Adrenal gland (tissue), 9 donors: ENCODE measurements at regions not wholly inside any gene's neighbourhood (a gene's known extent, or its start where the extent isn't known, plus 50 kb on each side); places are given as distances from the start of the nearest gene placed in this dataset.
A peak's percentile ranks its signal among the peaks of the same experiment; 100 is the strongest.

Source experiments
- DNase-seq, 7 donors: peaks; one replicate each; pipeline ENCODE4 v3.0.0-alpha.2; 2019 to 2020
- H3K27ac ChIP-seq, 5 donors: fragments of 200-600 bp; sonication (generic) in 4 of 5; 1 replicate in 3 of 5; 2 replicates in 2 of 5; pipeline versions ENCODE4 v1.5.1 to v1.8.0; 2016 to 2020; ENCODE audit warnings: mild to moderate bottlenecking in 1 of 5
- H3K27me3 ChIP-seq: fragments of 200-600 bp; 2 replicates; pipeline ENCODE4 v1.8.0; 2021
- H3K36me3 ChIP-seq, 2 donors: fragments of 200-600 bp; replicated peaks in 1 of 2; 1 replicate in 1 of 2; 2 replicates in 1 of 2; pipeline versions ENCODE4 v1.5.1 to v1.8.0; 2018 to 2022
- H3K4me1 ChIP-seq, 2 donors: fragments of 200-600 bp; replicated peaks in 1 of 2; 1 replicate in 1 of 2; 2 replicates in 1 of 2; pipeline versions ENCODE4 v1.5.1 to v1.8.0; 2018 to 2021
- H3K4me3 ChIP-seq, 4 donors: fragments of 200-600 bp; sonication (generic) in 3 of 4; one replicate each; pipeline ENCODE4 v1.5.1; 2016 to 2018
- H3K9me3 ChIP-seq, 3 donors: fragments of 200-600 bp; sonication (generic) in 1 of 3; replicated peaks in 1 of 3; 1 replicate in 2 of 3; 2 replicates in 1 of 3; pipeline versions ENCODE4 v1.5.1 to v1.8.0; 2016 to 2021
- POLR2A ChIP-seq, 2 donors: fragments of 450-650 bp; IDR thresholded peaks; one replicate each; pipeline ENCODE4 v1.6.1; 2017; ENCODE audit warnings: antibody characterized with exemption in 2 of 2, mild to moderate bottlenecking in 2 of 2, moderate library complexity in 1 of 2
- WGBS, 4 donors: extraction: QIAGEN DNeasy Blood & Tissue Kit in 2 of 4; methylation state at CpG; one replicate each; pipeline versions ENCODE4 v1.1.5 to v1.1.7; 2013 to 2017; 5-methylcytosine and 5-hydroxymethylcytosine counted together
- intact Hi-C, 2 donors: fragments of 100-400 bp; cut with DNase I; formaldehyde crosslinking; loops; one replicate each; pipeline versions ENCODE4 v1.14.1 to v1.15.0; 2022 to 2023
- TF ChIP-seq, protein P1 (sequence below), 6 experiments: fragments of 450-650 bp in 4 of 6; fragments of 200-600 bp in 2 of 6; sonication (generic) in 1 of 6; IDR thresholded peaks; 1 replicate in 5 of 6; 2 replicates in 1 of 6; pipeline versions ENCODE4 v1.5.1 to v1.8.0; 2016 to 2021; ENCODE audit warnings: antibody characterized with exemption in 6 of 6, mild to moderate bottlenecking in 2 of 6, moderate library complexity in 1 of 6
- donor health status: healthy with polysubstance abuse.
- donor health status: Bipolar disorder and iron deficiency.
- donor health status: DM: yes; HTN: yes; CAD: no.
- donor health status: DM: no; HTN: no; CAD: no.
- donor health status: DM: no; HTN: no; CAD: no.

GRCh38 chr12:75893765-75894164 is 137.8 kb downstream of the PHLDA1 start:
- Histone ChIP-seq H3K27ac (no peak overlapping the region), H3K4me1 (peaks cover 0 to 6% of the 10 kb centered on the region in 2 donors), H3K27me3 (no peaks in the 10 kb centered on the region), H3K36me3 (no peaks in the 10 kb centered on the region), H3K4me3 (no peak overlapping the region), H3K9me3 (no peaks in the 10 kb centered on the region)
- no peak for DNase-seq
- WGBS, 4 donors = 93 to 96% (median 95%) methylated on average over 3 of the region's 3 CpGs
- intact Hi-C loops = no loop called here
- TF ChIP-seq, protein P1, sequence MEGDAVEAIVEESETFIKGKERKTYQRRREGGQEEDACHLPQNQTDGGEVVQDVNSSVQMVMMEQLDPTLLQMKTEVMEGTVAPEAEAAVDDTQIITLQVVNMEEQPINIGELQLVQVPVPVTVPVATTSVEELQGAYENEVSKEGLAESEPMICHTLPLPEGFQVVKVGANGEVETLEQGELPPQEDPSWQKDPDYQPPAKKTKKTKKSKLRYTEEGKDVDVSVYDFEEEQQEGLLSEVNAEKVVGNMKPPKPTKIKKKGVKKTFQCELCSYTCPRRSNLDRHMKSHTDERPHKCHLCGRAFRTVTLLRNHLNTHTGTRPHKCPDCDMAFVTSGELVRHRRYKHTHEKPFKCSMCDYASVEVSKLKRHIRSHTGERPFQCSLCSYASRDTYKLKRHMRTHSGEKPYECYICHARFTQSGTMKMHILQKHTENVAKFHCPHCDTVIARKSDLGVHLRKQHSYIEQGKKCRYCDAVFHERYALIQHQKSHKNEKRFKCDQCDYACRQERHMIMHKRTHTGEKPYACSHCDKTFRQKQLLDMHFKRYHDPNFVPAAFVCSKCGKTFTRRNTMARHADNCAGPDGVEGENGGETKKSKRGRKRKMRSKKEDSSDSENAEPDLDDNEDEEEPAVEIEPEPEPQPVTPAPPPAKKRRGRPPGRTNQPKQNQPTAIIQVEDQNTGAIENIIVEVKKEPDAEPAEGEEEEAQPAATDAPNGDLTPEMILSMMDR (IDR thresholded peaks at IDR 0.05) = no peak
- no peak for TF ChIP-seq POLR2A (IDR thresholded peaks at IDR 0.05)

DNA sequence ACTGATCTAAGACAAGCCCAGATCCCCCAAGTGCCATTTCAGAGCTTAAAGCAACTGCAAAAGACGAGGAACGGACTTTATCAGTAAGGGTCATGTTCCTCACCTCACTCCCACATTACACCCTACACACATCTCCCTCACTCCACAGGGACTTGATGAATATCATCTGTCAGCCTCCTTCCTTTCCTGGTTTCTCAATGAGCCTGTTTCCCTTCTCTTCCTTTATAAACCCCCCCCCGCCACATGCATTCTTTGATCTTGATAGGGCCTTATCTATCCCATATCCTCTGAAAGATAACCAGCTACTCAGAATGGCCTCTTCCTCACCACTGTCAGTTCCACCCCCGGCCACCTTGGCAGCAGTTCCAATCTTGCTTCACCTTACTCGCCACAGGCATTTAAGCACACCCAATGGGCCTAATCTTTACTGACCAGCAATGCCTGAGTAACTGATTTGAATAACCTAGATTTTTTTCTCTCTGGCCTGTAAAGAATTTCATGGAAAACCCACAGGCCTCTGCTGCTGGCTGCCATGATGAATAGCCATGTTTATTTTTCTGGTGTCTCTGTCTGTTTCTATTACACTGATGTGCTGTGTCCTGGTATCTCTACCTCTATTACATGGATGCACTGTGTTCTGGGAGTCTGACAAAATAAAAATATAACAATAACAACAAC is 138.7 kb downstream of the PHLDA1 start:
- 48 to 68% (median 53%) methylated on average over 5 of the region's 5 CpGs for WGBS, 4 donors
- peak in 6 of 7 donors; percentile 20 to 64 (median 49) for DNase-seq
- peaks cover 0 to 7% of the 10 kb centered on the region in 2 donors for H3K4me1 ChIP-seq
- H3K4me3 ChIP-seq = no peak overlapping the region
- H3K36me3 ChIP-seq = no peaks in the 10 kb centered on the region
- intact Hi-C loops = no loop called here
- TF ChIP-seq, protein P1 (IDR thresholded peaks at IDR 0.05) = no peak
- TF ChIP-seq POLR2A (IDR thresholded peaks at IDR 0.05) = no peak
- no peaks in the 10 kb centered on the region for H3K9me3 ChIP-seq
- H3K27me3 ChIP-seq = no peaks in the 10 kb centered on the region
- H3K27ac ChIP-seq = no peak overlapping the region

DNA sequence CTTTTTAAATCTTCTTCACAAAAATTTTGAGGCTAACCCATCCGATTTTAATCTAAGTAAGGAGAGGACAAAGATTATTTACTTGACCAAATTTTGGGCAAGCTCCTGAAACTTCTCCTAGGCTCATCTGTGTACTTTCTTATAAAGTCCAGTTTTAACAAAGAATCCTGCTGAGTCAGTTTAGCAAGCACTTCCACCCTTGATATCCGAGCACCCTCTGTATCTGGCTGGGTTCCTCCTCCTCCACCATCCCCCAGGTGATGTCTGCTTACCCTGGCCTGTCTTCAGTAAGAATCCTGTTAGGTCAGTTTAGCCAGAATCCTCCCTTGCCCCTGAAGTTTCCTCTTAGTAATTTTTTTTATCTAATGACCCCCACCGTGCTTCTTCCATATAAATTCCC is 140.5 kb downstream of the PHLDA1 start:
- no peaks in the 10 kb centered on the region for H3K9me3 ChIP-seq
- TF ChIP-seq POLR2A (IDR thresholded peaks at IDR 0.05) = no peak
- TF ChIP-seq, protein P1 (IDR thresholded peaks at IDR 0.05) = no peak
- no peaks in the 10 kb centered on the region for H3K27me3 ChIP-seq
- peaks cover 0 to 7% of the 10 kb centered on the region in 2 donors for H3K4me1 ChIP-seq
- no peak overlapping the region for H3K4me3 ChIP-seq
- no peaks in the 10 kb centered on the region for H3K36me3 ChIP-seq
- 79 to 96% (median 87%) methylated on average over 3 of the region's 3 CpGs for WGBS, 4 donors
- DNase-seq = no peak
- intact Hi-C loops = no loop called here
- no peak overlapping the region for H3K27ac ChIP-seq

- Histone ChIP-seq H3K36me3 (no peaks in the 10 kb centered on the region), H3K9me3 (no peaks in the 10 kb centered on the region), H3K4me3 (no peak overlapping the region), H3K27ac (no peak overlapping the region), H3K4me1 (peaks cover 0 to 7% of the 10 kb centered on the region in 2 donors), H3K27me3 (no peaks in the 10 kb centered on the region)
- 93 to 94% (median 93%) methylated on average over 2 of the region's 2 CpGs for WGBS, 4 donors
- intact Hi-C loops = no loop called here
- TF ChIP-seq, protein P1 (IDR thresholded peaks at IDR 0.05) = no peak
- no peak for TF ChIP-seq POLR2A (IDR thresholded peaks at IDR 0.05)
- DNase-seq = no peak
Measured at GRCh38 chr12:75890660-75891059, 140.9 kb downstream of the PHLDA1 start.
